Body of pancreas (tissue), 4 donors: ENCODE measurements at regions not wholly inside any gene's neighbourhood (a gene's known extent, or its start where the extent isn't known, plus 50 kb on each side); places are given as distances from the start of the nearest gene placed in this dataset.

Source experiments
- POLR2A ChIP-seq, 3 donors: fragments of 450-650 bp; IDR thresholded peaks; one replicate each; pipeline ENCODE4 v1.6.1; 2016; ENCODE audit warnings: antibody characterized with exemption in 3 of 3, mild to moderate bottlenecking in 2 of 3
- TF ChIP-seq, protein P1 (sequence below), 7 experiments: fragments of 450-650 bp in 4 of 7; fragments of 200-600 bp in 3 of 7; sonication (generic) in 3 of 7; IDR thresholded peaks; one replicate each; pipeline ENCODE4 v1.5.1; 2016 to 2019; ENCODE audit warnings: antibody characterized with exemption in 7 of 7

- TF ChIP-seq, protein P1, sequence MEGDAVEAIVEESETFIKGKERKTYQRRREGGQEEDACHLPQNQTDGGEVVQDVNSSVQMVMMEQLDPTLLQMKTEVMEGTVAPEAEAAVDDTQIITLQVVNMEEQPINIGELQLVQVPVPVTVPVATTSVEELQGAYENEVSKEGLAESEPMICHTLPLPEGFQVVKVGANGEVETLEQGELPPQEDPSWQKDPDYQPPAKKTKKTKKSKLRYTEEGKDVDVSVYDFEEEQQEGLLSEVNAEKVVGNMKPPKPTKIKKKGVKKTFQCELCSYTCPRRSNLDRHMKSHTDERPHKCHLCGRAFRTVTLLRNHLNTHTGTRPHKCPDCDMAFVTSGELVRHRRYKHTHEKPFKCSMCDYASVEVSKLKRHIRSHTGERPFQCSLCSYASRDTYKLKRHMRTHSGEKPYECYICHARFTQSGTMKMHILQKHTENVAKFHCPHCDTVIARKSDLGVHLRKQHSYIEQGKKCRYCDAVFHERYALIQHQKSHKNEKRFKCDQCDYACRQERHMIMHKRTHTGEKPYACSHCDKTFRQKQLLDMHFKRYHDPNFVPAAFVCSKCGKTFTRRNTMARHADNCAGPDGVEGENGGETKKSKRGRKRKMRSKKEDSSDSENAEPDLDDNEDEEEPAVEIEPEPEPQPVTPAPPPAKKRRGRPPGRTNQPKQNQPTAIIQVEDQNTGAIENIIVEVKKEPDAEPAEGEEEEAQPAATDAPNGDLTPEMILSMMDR (IDR thresholded peaks at IDR 0.05), result no peak
- TF ChIP-seq POLR2A (IDR thresholded peaks at IDR 0.05), result no peak
Observed at GRCh38 chr3:66163222-66163621, 57.6 kb upstream of the SLC25A26 start.
